H1 (cell line): ENCODE measurements at regions not wholly inside any gene's neighbourhood (a gene's known extent, or its start where the extent isn't known, plus 50 kb on each side); places are given as distances from the start of the nearest gene placed in this dataset.

Experiments
- CTCF ChIA-PET: fragments of 300-600 bp; sonication (Branson Sonifier 250); formaldehyde crosslinking; loops from one replicate; lab custom pipeline; 2021; ENCODE audit not compliant: partially characterized antibody; lab: Charles Lee
- POLR2A ChIA-PET: fragments of 300-600 bp; sonication (Branson Sonifier 250); formaldehyde crosslinking; loops from one replicate; lab custom pipeline; 2021; ENCODE audit warnings: inconsistent platforms; ENCODE audit not compliant: partially characterized antibody; lab: Charles Lee
- DNase-seq, 2 experiments: peaks; one replicate each; pipeline versions ENCODE4 v3.0.0 to v3.0.0-alpha.2; 2010 to 2022; ENCODE audit warnings: low spot score in 2 of 2, low read depth in 1 of 2, mixed read lengths in 1 of 2
- FAIRE-seq: peaks from 2 replicates; lab custom pipeline; 2011; peaks lifted over from hg19 to GRCh38; lab: Jason Lieb, UNC
- H2AFZ ChIP-seq: 2 replicates; pipeline ENCODE4 v1.8.1; 2012; ENCODE audit warnings: low read length, inconsistent platforms
- H2AK5ac ChIP-seq: 2 replicates; pipeline ENCODE4 v1.6.1; 2013; ENCODE audit warnings: low read depth, low read length
- H2BK120ac ChIP-seq: replicated peaks from 2 replicates; pipeline ENCODE3; 2013; ENCODE audit warnings: low read depth, low read length, inconsistent platforms
- H2BK12ac ChIP-seq: 2 replicates; pipeline ENCODE4 v1.6.1; 2013; ENCODE audit warnings: low read depth, low read length
- H2BK15ac ChIP-seq: 2 replicates; pipeline ENCODE4 v1.6.1; 2013; ENCODE audit warnings: low read length
- H2BK20ac ChIP-seq: 2 replicates; pipeline ENCODE4 v1.6.1; 2013; ENCODE audit warnings: low read length
- H2BK5ac ChIP-seq: 2 replicates; pipeline ENCODE4 v1.6.1; 2013; ENCODE audit warnings: low read depth, low read length
- H3K14ac ChIP-seq: 2 replicates; pipeline ENCODE4 v1.6.1; 2013; ENCODE audit warnings: inconsistent platforms; ENCODE audit not compliant: insufficient read length
- H3K18ac ChIP-seq: 2 replicates; pipeline ENCODE4 v1.6.1; 2013; ENCODE audit warnings: low read length; ENCODE audit errors: extremely low read depth
- H3K23ac ChIP-seq: 2 replicates; pipeline ENCODE4 v1.6.1; 2013; ENCODE audit warnings: inconsistent platforms; ENCODE audit not compliant: insufficient read length
- H3K23me2 ChIP-seq: 2 replicates; pipeline ENCODE4 v1.6.1; 2013; ENCODE audit warnings: low read depth, low read length
- H3K27ac ChIP-seq: 2 replicates; pipeline ENCODE4 v1.6.1; 2011; ENCODE audit warnings: low read depth, low read length, inconsistent platforms
- H3K27me3 ChIP-seq, 4 experiments: replicated peaks in 1 of 4; 1 replicate in 1 of 4; 2 replicates in 3 of 4; pipeline versions ENCODE4 v1.6.1 to v1.8.1; 2011 to 2013; ENCODE audit warnings: low read length in 3 of 4, mild to moderate bottlenecking in 3 of 4, inconsistent platforms in 2 of 4, mixed read lengths in 2 of 4, moderate library complexity in 1 of 4; ENCODE audit not compliant: control insufficient read depth in 3 of 4, insufficient read depth in 3 of 4; ENCODE audit errors: extremely low read depth in 1 of 4
- H3K36me3 ChIP-seq, 4 experiments: 2 replicates each; pipeline versions ENCODE4 v1.6.1 to v1.8.1; 2011 to 2013; ENCODE audit warnings: mild to moderate bottlenecking in 4 of 4, low read length in 3 of 4, moderate library complexity in 2 of 4, control low read depth in 1 of 4, inconsistent platforms in 1 of 4; ENCODE audit not compliant: insufficient read depth in 4 of 4, control insufficient read depth in 2 of 4
- H3K4ac ChIP-seq: replicated peaks from 2 replicates; pipeline ENCODE3; 2013; ENCODE audit warnings: low read length, low read depth, mixed read lengths, inconsistent platforms; ENCODE audit not compliant: insufficient read length
- H3K4me1 ChIP-seq, 4 experiments: replicated peaks in 1 of 4; 1 replicate in 1 of 4; 2 replicates in 3 of 4; pipeline versions ENCODE4 v1.6.1 to v1.8.1; 2011 to 2013; ENCODE audit warnings: low read length in 3 of 4, inconsistent platforms in 2 of 4, mixed read lengths in 1 of 4; ENCODE audit not compliant: insufficient read depth in 4 of 4, control insufficient read depth in 3 of 4
- H3K4me2 ChIP-seq, 2 experiments: 2 replicates each; pipeline versions ENCODE4 v1.6.1 to v1.8.1; 2011 to 2013; ENCODE audit warnings: low read depth in 2 of 2, low read length in 2 of 2, control low read depth in 1 of 2, inconsistent platforms in 1 of 2, mild to moderate bottlenecking in 1 of 2; ENCODE audit not compliant: insufficient read depth in 1 of 2
- H3K4me3 ChIP-seq, 4 experiments: fragments of 200-600, 300-600 bp in 1 of 4; sonication (generic), shearing (Covaris generic), sonication (Bioruptor Twin) in 1 of 4; 2 replicates each; pipeline versions ENCODE4 v1.5.1 to v1.8.1; 2011 to 2016; ENCODE audit warnings: low read length in 4 of 4, low read depth in 3 of 4, control low read depth in 2 of 4, inconsistent platforms in 2 of 4, mild to moderate bottlenecking in 2 of 4, mixed read lengths in 1 of 4, moderate library complexity in 1 of 4; ENCODE audit not compliant: insufficient read depth in 2 of 4; ENCODE audit errors: extremely low read depth in 1 of 4
- H3K56ac ChIP-seq: replicated peaks from 2 replicates; pipeline ENCODE3; 2013; ENCODE audit warnings: low read depth, mild to moderate bottlenecking, mixed read lengths, low read length, inconsistent platforms; ENCODE audit not compliant: insufficient read length
- H3K79me1 ChIP-seq: 2 replicates; pipeline ENCODE4 v1.6.1; 2013; ENCODE audit warnings: low read depth, low read length, control low read depth
- H3K79me2 ChIP-seq, 2 experiments: 2 replicates each; pipeline versions ENCODE4 v1.6.1 to v1.8.1; 2012 to 2013; ENCODE audit warnings: low read length in 2 of 2, mild to moderate bottlenecking in 2 of 2, inconsistent platforms in 1 of 2; ENCODE audit not compliant: insufficient read depth in 2 of 2, control insufficient read depth in 1 of 2
- H3K9ac ChIP-seq, 4 experiments: replicated peaks in 1 of 4; 1 replicate in 1 of 4; 2 replicates in 3 of 4; pipeline versions ENCODE4 v1.6.1 to v1.8.1; 2011 to 2013; ENCODE audit warnings: low read depth in 3 of 4, low read length in 3 of 4, control low read depth in 2 of 4, mild to moderate bottlenecking in 2 of 4, moderate library complexity in 2 of 4, inconsistent platforms in 1 of 4; ENCODE audit errors: extremely low read depth in 1 of 4
- H3K9me3 ChIP-seq, 2 experiments: 2 replicates each; pipeline versions ENCODE4 v1.6.1 to v1.8.1; 2012 to 2013; ENCODE audit warnings: mild to moderate bottlenecking in 2 of 2, moderate library complexity in 2 of 2, control low read depth in 1 of 2, inconsistent platforms in 1 of 2, low read depth in 1 of 2, low read length in 1 of 2, mixed read lengths in 1 of 2; ENCODE audit not compliant: insufficient read depth in 2 of 2
- H4K20me1 ChIP-seq, 2 experiments: replicated peaks in 1 of 2; 2 replicates each; pipeline versions ENCODE3 to v1.8.1; 2011 to 2013; ENCODE audit warnings: inconsistent platforms in 2 of 2, low read length in 2 of 2, mild to moderate bottlenecking in 1 of 2; ENCODE audit not compliant: insufficient read depth in 2 of 2, control insufficient read depth in 1 of 2
- H4K5ac ChIP-seq: 2 replicates; pipeline ENCODE4 v1.6.1; 2013; ENCODE audit warnings: low read length, low read depth, mixed read lengths, inconsistent platforms; ENCODE audit not compliant: insufficient read length
- H4K8ac ChIP-seq: 2 replicates; pipeline ENCODE4 v1.8.0; 2013; ENCODE audit warnings: mild to moderate bottlenecking, moderate library complexity, low read length, inconsistent platforms; ENCODE audit not compliant: insufficient read depth; ENCODE audit errors: extremely low read depth
- H4K91ac ChIP-seq: replicated peaks from 2 replicates; pipeline ENCODE3; 2013; ENCODE audit warnings: low read length, mixed read lengths, inconsistent platforms; ENCODE audit not compliant: insufficient read length
- ATF2 ChIP-seq: IDR thresholded peaks from 2 replicates; pipeline ENCODE4 v1.6.1; 2012; ENCODE audit warnings: low read length, inconsistent platforms
- CBX5 ChIP-seq: fragments of 300-800, 300-1000 bp; sonication (generic); IDR thresholded peaks from 2 replicates; pipeline ENCODE4 v1.7.1; 2016; ENCODE audit warnings: antibody characterized with exemption, low read length, low read depth
- E2F6 ChIP-seq: IDR thresholded peaks from 2 replicates; pipeline ENCODE4 v1.6.1; 2012; ENCODE audit warnings: inconsistent platforms
- POU5F1 ChIP-seq: IDR thresholded peaks from 2 replicates; pipeline ENCODE4 v1.6.1; 2011; ENCODE audit warnings: low read depth, mild to moderate bottlenecking, low read length, moderate library complexity
- RXRA ChIP-seq: IDR thresholded peaks from 2 replicates; pipeline ENCODE4 v1.6.1; 2011; ENCODE audit warnings: low read depth, mild to moderate bottlenecking, low read length, moderate library complexity; ENCODE audit not compliant: insufficient read depth
- SP4 ChIP-seq: IDR thresholded peaks from 2 replicates; pipeline ENCODE4 v1.6.1; 2012; ENCODE audit warnings: low read length, inconsistent platforms
- SUZ12 ChIP-seq: fragments of 200-600 bp; sonication (generic); IDR thresholded peaks from 2 replicates; pipeline ENCODE4 v1.6.1; 2012; ENCODE audit warnings: mild to moderate bottlenecking, inconsistent platforms, low read length, moderate library complexity, mixed read lengths
- TCF12 ChIP-seq: IDR thresholded peaks from 2 replicates; pipeline ENCODE4 v1.6.1; 2011; ENCODE audit warnings: low read depth, mild to moderate bottlenecking, low read length
- USF2 ChIP-seq: IDR thresholded peaks from 2 replicates; pipeline ENCODE4 v1.6.1; 2011; ENCODE audit warnings: low read length, improper control_type of control experiment
- ZNF274 ChIP-seq: IDR thresholded peaks from 2 replicates; pipeline ENCODE4 v1.7.0; 2012; ENCODE audit warnings: low read length, borderline replicate concordance; ENCODE audit errors: extremely low read depth
- WGBS, 2 experiments: shearing (Covaris generic) in 1 of 2; methylation state at CpG; one replicate each; pipeline versions ENCODE4 v1.1.6 to v1.1.7; 2013 to 2015; ENCODE audit warnings: low lambda C conversion rate in 2 of 2, mixed read lengths in 2 of 2, inconsistent platforms in 1 of 2, low coverage in 1 of 2, missing lambda C conversion rate in 1 of 2; ENCODE audit not compliant: insufficient replicate concordance in 2 of 2, insufficient coverage in 1 of 2, insufficient read length in 1 of 2; ENCODE audit errors: extremely low coverage in 1 of 2, missing lambda C conversion rate in 1 of 2; 5-methylcytosine and 5-hydroxymethylcytosine counted together

- POLR2A ChIA-PET, result no interaction called here
- Histone ChIP-seq H3K27ac (no peak overlapping the region), H3K79me2 (no peaks in the 10 kb centered on the region), H3K23me2 (no peaks in the 10 kb centered on the region), H2AK5ac (no peak overlapping the region), H2BK120ac (no peak overlapping the region), H2BK15ac (no peak overlapping the region), H3K36me3 (no peaks in the 10 kb centered on the region), H3K14ac (no peak overlapping the region), H3K4me3 (no peak overlapping the region), H3K4me2 (no peak overlapping the region), H3K9ac (no peak overlapping the region), H4K5ac (no peak overlapping the region), H3K56ac (no peak overlapping the region), H3K23ac (no peak overlapping the region), H2AFZ (no peak overlapping the region), H2BK5ac (no peak overlapping the region), H4K20me1 (no peaks in the 10 kb centered on the region), H3K4ac (no peak overlapping the region), H3K79me1 (no peaks in the 10 kb centered on the region), H3K4me1 (no peaks in the 10 kb centered on the region), H4K8ac (no peak overlapping the region), H2BK12ac (no peak overlapping the region), H2BK20ac (no peak overlapping the region), H3K27me3 (no peaks in the 10 kb centered on the region), H3K9me3 (no peaks in the 10 kb centered on the region), H3K18ac (no peak overlapping the region), H4K91ac (no peak overlapping the region)
- DNase-seq, result no peak
- no peak for FAIRE-seq
- WGBS, 2 experiments, result 88% methylated on average over 3 of the region's 3 CpGs; no CpG with 5 or more reads in 1 of the 2 experiments
- CTCF ChIA-PET, result interaction anchor here (0.6 to 2.0 kb wide), 4 partner anchors 10 to 923 kb away, joined by 3 to 9 read pairs (median 4); no protein-coding TSS in a partner anchor
- TF ChIP-seq ATF2 (no peak), E2F6 (no peak), SUZ12 (no peak), SP4 (no peak), TCF12 (no peak), POU5F1 (no peak), USF2 (no peak), ZNF274 (no peak), RXRA (no peak), CBX5 (no peak)
These were observed 698.5 kb downstream of the KCNA4 start for GRCh38 chr11:29318134-29318845.
